C4-2B (cell line): ENCODE measurements at regions not wholly inside any gene's neighbourhood (a gene's known extent, or its start where the extent isn't known, plus 50 kb on each side); places are given as distances from the start of the nearest gene placed in this dataset.

Experiments used
- ZFX ChIP-seq: fragments of 450-650 bp; IDR thresholded peaks from 2 replicates; pipeline ENCODE4 v1.6.1; 2017
- TF ChIP-seq, protein P1 (sequence below): fragments of 450-650 bp; conservative IDR thresholded peaks from 2 replicates; pipeline ENCODE4 v1.5.1; 2017; ENCODE audit warnings: mild to moderate bottlenecking

DNA sequence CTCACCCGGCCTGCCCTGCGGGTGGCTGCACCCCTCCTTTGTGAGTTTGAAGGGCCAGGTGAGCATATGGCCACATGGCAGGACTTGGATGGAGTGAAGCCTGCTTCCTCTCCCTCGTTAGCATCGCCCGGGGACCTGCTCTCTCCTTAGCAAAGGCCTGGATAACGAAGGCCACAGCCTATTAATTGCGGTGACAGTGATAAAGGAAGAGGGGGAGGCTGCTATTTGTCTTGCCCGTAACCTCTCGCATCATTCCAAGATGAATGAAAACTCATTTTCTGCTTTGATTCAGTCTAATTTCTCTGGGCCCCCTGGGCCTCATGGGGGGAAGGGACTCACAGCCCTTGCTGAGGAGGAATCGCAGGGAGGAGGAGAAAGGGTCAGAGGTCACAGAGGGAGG, 68.5 kb upstream of the LHX1 start:
- TF ChIP-seq, protein P1, sequence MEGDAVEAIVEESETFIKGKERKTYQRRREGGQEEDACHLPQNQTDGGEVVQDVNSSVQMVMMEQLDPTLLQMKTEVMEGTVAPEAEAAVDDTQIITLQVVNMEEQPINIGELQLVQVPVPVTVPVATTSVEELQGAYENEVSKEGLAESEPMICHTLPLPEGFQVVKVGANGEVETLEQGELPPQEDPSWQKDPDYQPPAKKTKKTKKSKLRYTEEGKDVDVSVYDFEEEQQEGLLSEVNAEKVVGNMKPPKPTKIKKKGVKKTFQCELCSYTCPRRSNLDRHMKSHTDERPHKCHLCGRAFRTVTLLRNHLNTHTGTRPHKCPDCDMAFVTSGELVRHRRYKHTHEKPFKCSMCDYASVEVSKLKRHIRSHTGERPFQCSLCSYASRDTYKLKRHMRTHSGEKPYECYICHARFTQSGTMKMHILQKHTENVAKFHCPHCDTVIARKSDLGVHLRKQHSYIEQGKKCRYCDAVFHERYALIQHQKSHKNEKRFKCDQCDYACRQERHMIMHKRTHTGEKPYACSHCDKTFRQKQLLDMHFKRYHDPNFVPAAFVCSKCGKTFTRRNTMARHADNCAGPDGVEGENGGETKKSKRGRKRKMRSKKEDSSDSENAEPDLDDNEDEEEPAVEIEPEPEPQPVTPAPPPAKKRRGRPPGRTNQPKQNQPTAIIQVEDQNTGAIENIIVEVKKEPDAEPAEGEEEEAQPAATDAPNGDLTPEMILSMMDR, result no peak
- no peak for TF ChIP-seq ZFX
